Endothelial cell (in vitro differentiated cells): ENCODE measurements at regions not wholly inside any gene's neighbourhood (a gene's known extent, or its start where the extent isn't known, plus 50 kb on each side); places are given as distances from the start of the nearest gene placed in this dataset.

Source experiments
- DNase-seq: peaks from one replicate; pipeline ENCODE4 v3.0.0; 2021; ENCODE audit warnings: low spot score
- H3K27ac Mint-ChIP-seq: one replicate; pipeline ENCODE4 v1.8.0; 2021; ENCODE audit warnings: mixed read lengths, inconsistent platforms; ENCODE audit not compliant: unreplicated experiment
- H3K27me3 Mint-ChIP-seq: one replicate; pipeline ENCODE4 v1.8.0; 2021; ENCODE audit warnings: mild to moderate bottlenecking, moderate library complexity, mixed read lengths, inconsistent platforms; ENCODE audit not compliant: unreplicated experiment
- H3K36me3 Mint-ChIP-seq: one replicate; pipeline ENCODE4 v1.8.0; 2021; ENCODE audit warnings: mild to moderate bottlenecking, low read depth, mixed read lengths, inconsistent platforms; ENCODE audit not compliant: unreplicated experiment
- H3K4me1 Mint-ChIP-seq: one replicate; pipeline ENCODE4 v1.8.0; 2021; ENCODE audit warnings: mild to moderate bottlenecking, mixed read lengths, inconsistent platforms; ENCODE audit not compliant: unreplicated experiment
- H3K4me3 Mint-ChIP-seq: one replicate; pipeline ENCODE4 v1.8.0; 2021; ENCODE audit warnings: mild to moderate bottlenecking, mixed read lengths, inconsistent platforms; ENCODE audit not compliant: unreplicated experiment
- H3K9me3 Mint-ChIP-seq: one replicate; pipeline ENCODE4 v1.8.0; 2021; ENCODE audit warnings: mixed read lengths, inconsistent platforms; ENCODE audit not compliant: unreplicated experiment
- CTCF ChIP-seq: fragments of 200-600 bp; sonication (generic); IDR thresholded peaks from one replicate; pipeline ENCODE4 v1.5.0; 2021; ENCODE audit warnings: antibody characterized with exemption; ENCODE audit not compliant: unreplicated experiment

GRCh38 chr4:170413951-170414350, 324.2 kb upstream of the AADAT start:
- no peaks in the 10 kb centered on the region for H3K4me1 Mint-ChIP-seq
- DNase-seq, result no peak
- H3K36me3 Mint-ChIP-seq, result no peaks in the 10 kb centered on the region
- no peaks in the 10 kb centered on the region for H3K9me3 Mint-ChIP-seq
- TF ChIP-seq CTCF, result no peak
- no peaks in the 10 kb centered on the region for H3K27me3 Mint-ChIP-seq
- no peak overlapping the region for H3K27ac Mint-ChIP-seq
- no peak overlapping the region for H3K4me3 Mint-ChIP-seq

- Mint-ChIP-seq H3K9me3 (no peaks in the 10 kb centered on the region), H3K4me3 (no peak overlapping the region), H3K4me1 (no peaks in the 10 kb centered on the region), H3K27me3 (peaks cover 1% of the 10 kb centered on the region), H3K36me3 (no peaks in the 10 kb centered on the region), H3K27ac (no peak overlapping the region)
- no peak for TF ChIP-seq CTCF
- no peak for DNase-seq
These were observed 310.6 kb upstream of the AADAT start for GRCh38 chr4:170400361-170400760.

GRCh38 chr4:170399581-170400293, 310.0 kb upstream of the AADAT start:
- TF ChIP-seq CTCF, result no peak
- Mint-ChIP-seq H3K27ac (no peak overlapping the region), H3K36me3 (no peaks in the 10 kb centered on the region), H3K27me3 (peaks cover 1% of the 10 kb centered on the region), H3K4me3 (no peak overlapping the region), H3K9me3 (no peaks in the 10 kb centered on the region), H3K4me1 (no peaks in the 10 kb centered on the region)
- no peak for DNase-seq

GRCh38 chr4:170398218-170398617, 308.5 kb upstream of the AADAT start:
- no peak overlapping the region for H3K4me3 Mint-ChIP-seq
- H3K9me3 Mint-ChIP-seq, result no peaks in the 10 kb centered on the region
- H3K36me3 Mint-ChIP-seq, result no peaks in the 10 kb centered on the region
- no peak for TF ChIP-seq CTCF
- H3K27me3 Mint-ChIP-seq, result peaks cover 1% of the 10 kb centered on the region
- no peak for DNase-seq
- no peak overlapping the region for H3K27ac Mint-ChIP-seq
- H3K4me1 Mint-ChIP-seq, result no peaks in the 10 kb centered on the region

- no peaks in the 10 kb centered on the region for H3K36me3 Mint-ChIP-seq
- no peak for DNase-seq
- no peaks in the 10 kb centered on the region for H3K9me3 Mint-ChIP-seq
- no peak overlapping the region for H3K4me3 Mint-ChIP-seq
- no peaks in the 10 kb centered on the region for H3K4me1 Mint-ChIP-seq
- no peak overlapping the region for H3K27ac Mint-ChIP-seq
- H3K27me3 Mint-ChIP-seq, result peaks cover 1% of the 10 kb centered on the region
- no peak for TF ChIP-seq CTCF
These were observed 306.0 kb upstream of the AADAT start for GRCh38 chr4:170395773-170396172.
